GM23338 (cell line): ENCODE measurements at regions not wholly inside any gene's neighbourhood (a gene's known extent, or its start where the extent isn't known, plus 50 kb on each side); places are given as distances from the start of the nearest gene placed in this dataset.

ENCODE experiments used
- ATAC-seq: fragments of 200-7000 bp; cut with Tn5 transposase; 3 replicates; pipeline ENCODE4 v1.9.1; 2020
- DNase-seq: peaks from one replicate; pipeline ENCODE4 v3.0.0-alpha.2; 2015; ENCODE audit warnings: low spot score
- H2AFZ ChIP-seq: fragments of 200-600 bp; sonication (generic); 2 replicates; pipeline ENCODE4 v1.8.0; 2016; ENCODE audit warnings: antibody characterized with exemption, mild to moderate bottlenecking, moderate library complexity
- H3F3A ChIP-seq: fragments of 200-600 bp; sonication (generic); replicated peaks from 2 replicates; pipeline ENCODE4 v1.8.0; 2017; ENCODE audit warnings: antibody characterized with exemption, mixed run types, low read depth
- H3K27ac ChIP-seq: fragments of 200-600 bp; sonication (generic); 2 replicates; pipeline ENCODE4 v1.6.1; 2016; ENCODE audit warnings: low read depth
- H3K27me3 ChIP-seq: fragments of 200-600 bp; sonication (generic); 2 replicates; pipeline ENCODE4 v1.8.0; 2016; ENCODE audit warnings: mild to moderate bottlenecking, mixed run types, moderate library complexity; ENCODE audit not compliant: insufficient read depth
- H3K36me3 ChIP-seq: fragments of 200-600 bp; sonication (generic); 2 replicates; pipeline ENCODE4 v1.8.0; 2016; ENCODE audit warnings: mild to moderate bottlenecking; ENCODE audit not compliant: insufficient read depth
- H3K4me1 ChIP-seq: fragments of 200-600 bp; sonication (generic); 2 replicates; pipeline ENCODE4 v1.8.0; 2016; ENCODE audit warnings: mild to moderate bottlenecking, moderate library complexity; ENCODE audit not compliant: insufficient read depth
- H3K4me2 ChIP-seq: fragments of 200-600 bp; sonication (generic); 2 replicates; pipeline ENCODE4 v1.7.1; 2017; ENCODE audit warnings: mixed run types
- H3K4me3 ChIP-seq: fragments of 200-600 bp; sonication (generic); 2 replicates; pipeline ENCODE4 v1.6.1; 2016; ENCODE audit warnings: mixed run types
- H3K79me2 ChIP-seq: fragments of 200-600 bp; sonication (generic); replicated peaks from 2 replicates; pipeline ENCODE4 v1.8.0; 2017; ENCODE audit warnings: mild to moderate bottlenecking; ENCODE audit not compliant: insufficient read depth
- H3K9me2 ChIP-seq: fragments of 200-600 bp; sonication (generic); 2 replicates; pipeline ENCODE4 v1.8.0; 2017; ENCODE audit not compliant: insufficient read depth
- H4K20me1 ChIP-seq: fragments of 200-600 bp; sonication (generic); replicated peaks from 2 replicates; pipeline ENCODE4 v1.8.0; 2017; ENCODE audit warnings: mild to moderate bottlenecking; ENCODE audit not compliant: insufficient read depth
- H3K27ac Mint-ChIP-seq: 2 replicates; pipeline ENCODE4 v1.8.0; 2020; ENCODE audit warnings: inconsistent platforms, mild to moderate bottlenecking, moderate library complexity, mixed read lengths
- H3K27me3 Mint-ChIP-seq: 3 replicates; pipeline ENCODE4 v1.8.0; 2022; ENCODE audit warnings: low read depth, mild to moderate bottlenecking, moderate library complexity, mixed read lengths, inconsistent platforms; ENCODE audit not compliant: insufficient read depth, poor library complexity
- H3K36me3 Mint-ChIP-seq: 3 replicates; pipeline ENCODE4 v1.8.0; 2021; ENCODE audit warnings: low read depth, mild to moderate bottlenecking, inconsistent platforms, moderate library complexity, mixed read lengths
- H3K4me1 Mint-ChIP-seq: 3 replicates; pipeline ENCODE4 v1.8.0; 2020; ENCODE audit warnings: mild to moderate bottlenecking, inconsistent platforms, mixed read lengths
- H3K4me3 Mint-ChIP-seq: 3 replicates; pipeline ENCODE4 v1.8.0; 2021; ENCODE audit warnings: moderate library complexity, mild to moderate bottlenecking, inconsistent platforms, mixed read lengths
- H3K9me3 Mint-ChIP-seq: 3 replicates; pipeline ENCODE4 v1.8.0; 2020; ENCODE audit warnings: moderate library complexity, mild to moderate bottlenecking, inconsistent platforms, mixed read lengths
- CREB1 ChIP-seq: fragments of 250-450 bp; sonication (Bioruptor Pico); IDR thresholded peaks from 2 replicates; pipeline ENCODE4 v1.5.0; 2020; ENCODE audit warnings: low read depth, mild to moderate bottlenecking, moderate library complexity
- EZH2 ChIP-seq: fragments of 200-600 bp; sonication (generic); IDR thresholded peaks from one replicate; pipeline ENCODE4 v1.8.0; 2017; ENCODE audit warnings: antibody characterized with exemption, mild to moderate bottlenecking, low read depth; ENCODE audit not compliant: unreplicated experiment
- EZH2phosphoT487 ChIP-seq: fragments of 200-600 bp; sonication (generic); IDR thresholded peaks from one replicate; pipeline ENCODE4 v1.8.1; 2018; ENCODE audit warnings: antibody characterized with exemption; ENCODE audit not compliant: unreplicated experiment
- NANOG ChIP-seq: IDR thresholded peaks from 2 replicates; pipeline ENCODE4 v1.6.1; 2016; ENCODE audit warnings: antibody characterized with exemption, borderline replicate concordance
- POLR2AphosphoS5 ChIP-seq: IDR thresholded peaks from 2 replicates; pipeline ENCODE4 v1.6.1; 2016; ENCODE audit warnings: antibody characterized with exemption, low read depth
- ZNF331 ChIP-seq: fragments of 250-450 bp; sonication (Bioruptor Pico); IDR thresholded peaks from 2 replicates; pipeline ENCODE4 v1.5.0; 2020; ENCODE audit warnings: low read depth, mild to moderate bottlenecking, moderate library complexity
- TF ChIP-seq, protein P1 (sequence below): fragments of 250-450 bp; sonication (Bioruptor Pico); IDR thresholded peaks from 2 replicates; pipeline ENCODE4 v1.5.0; 2020; ENCODE audit warnings: mild to moderate bottlenecking, moderate library complexity
- TF ChIP-seq, protein P2 (sequence below): IDR thresholded peaks from 2 replicates; pipeline ENCODE4 v1.6.1; 2016; ENCODE audit warnings: antibody characterized with exemption

DNA sequence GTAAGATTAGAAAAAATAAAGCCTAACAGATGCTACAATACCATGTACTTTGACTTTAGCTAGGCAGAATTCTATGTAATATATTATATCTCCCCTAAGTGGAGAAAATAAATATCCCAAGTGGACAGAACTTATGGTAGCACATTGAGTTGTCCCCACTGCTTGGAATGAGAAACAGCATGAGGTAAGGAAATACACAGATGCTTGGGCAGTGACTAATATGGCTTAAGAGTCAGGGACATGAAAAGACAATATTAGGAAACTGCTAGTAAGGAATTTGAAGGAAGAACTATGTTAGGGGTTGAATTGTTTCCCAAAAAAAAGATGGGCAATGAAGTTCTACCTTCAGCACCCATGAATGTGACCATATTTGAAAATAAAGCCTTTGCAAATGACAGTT, 2265.1 kb downstream of the PCDH7 start (continued):
- TF ChIP-seq, protein P1, sequence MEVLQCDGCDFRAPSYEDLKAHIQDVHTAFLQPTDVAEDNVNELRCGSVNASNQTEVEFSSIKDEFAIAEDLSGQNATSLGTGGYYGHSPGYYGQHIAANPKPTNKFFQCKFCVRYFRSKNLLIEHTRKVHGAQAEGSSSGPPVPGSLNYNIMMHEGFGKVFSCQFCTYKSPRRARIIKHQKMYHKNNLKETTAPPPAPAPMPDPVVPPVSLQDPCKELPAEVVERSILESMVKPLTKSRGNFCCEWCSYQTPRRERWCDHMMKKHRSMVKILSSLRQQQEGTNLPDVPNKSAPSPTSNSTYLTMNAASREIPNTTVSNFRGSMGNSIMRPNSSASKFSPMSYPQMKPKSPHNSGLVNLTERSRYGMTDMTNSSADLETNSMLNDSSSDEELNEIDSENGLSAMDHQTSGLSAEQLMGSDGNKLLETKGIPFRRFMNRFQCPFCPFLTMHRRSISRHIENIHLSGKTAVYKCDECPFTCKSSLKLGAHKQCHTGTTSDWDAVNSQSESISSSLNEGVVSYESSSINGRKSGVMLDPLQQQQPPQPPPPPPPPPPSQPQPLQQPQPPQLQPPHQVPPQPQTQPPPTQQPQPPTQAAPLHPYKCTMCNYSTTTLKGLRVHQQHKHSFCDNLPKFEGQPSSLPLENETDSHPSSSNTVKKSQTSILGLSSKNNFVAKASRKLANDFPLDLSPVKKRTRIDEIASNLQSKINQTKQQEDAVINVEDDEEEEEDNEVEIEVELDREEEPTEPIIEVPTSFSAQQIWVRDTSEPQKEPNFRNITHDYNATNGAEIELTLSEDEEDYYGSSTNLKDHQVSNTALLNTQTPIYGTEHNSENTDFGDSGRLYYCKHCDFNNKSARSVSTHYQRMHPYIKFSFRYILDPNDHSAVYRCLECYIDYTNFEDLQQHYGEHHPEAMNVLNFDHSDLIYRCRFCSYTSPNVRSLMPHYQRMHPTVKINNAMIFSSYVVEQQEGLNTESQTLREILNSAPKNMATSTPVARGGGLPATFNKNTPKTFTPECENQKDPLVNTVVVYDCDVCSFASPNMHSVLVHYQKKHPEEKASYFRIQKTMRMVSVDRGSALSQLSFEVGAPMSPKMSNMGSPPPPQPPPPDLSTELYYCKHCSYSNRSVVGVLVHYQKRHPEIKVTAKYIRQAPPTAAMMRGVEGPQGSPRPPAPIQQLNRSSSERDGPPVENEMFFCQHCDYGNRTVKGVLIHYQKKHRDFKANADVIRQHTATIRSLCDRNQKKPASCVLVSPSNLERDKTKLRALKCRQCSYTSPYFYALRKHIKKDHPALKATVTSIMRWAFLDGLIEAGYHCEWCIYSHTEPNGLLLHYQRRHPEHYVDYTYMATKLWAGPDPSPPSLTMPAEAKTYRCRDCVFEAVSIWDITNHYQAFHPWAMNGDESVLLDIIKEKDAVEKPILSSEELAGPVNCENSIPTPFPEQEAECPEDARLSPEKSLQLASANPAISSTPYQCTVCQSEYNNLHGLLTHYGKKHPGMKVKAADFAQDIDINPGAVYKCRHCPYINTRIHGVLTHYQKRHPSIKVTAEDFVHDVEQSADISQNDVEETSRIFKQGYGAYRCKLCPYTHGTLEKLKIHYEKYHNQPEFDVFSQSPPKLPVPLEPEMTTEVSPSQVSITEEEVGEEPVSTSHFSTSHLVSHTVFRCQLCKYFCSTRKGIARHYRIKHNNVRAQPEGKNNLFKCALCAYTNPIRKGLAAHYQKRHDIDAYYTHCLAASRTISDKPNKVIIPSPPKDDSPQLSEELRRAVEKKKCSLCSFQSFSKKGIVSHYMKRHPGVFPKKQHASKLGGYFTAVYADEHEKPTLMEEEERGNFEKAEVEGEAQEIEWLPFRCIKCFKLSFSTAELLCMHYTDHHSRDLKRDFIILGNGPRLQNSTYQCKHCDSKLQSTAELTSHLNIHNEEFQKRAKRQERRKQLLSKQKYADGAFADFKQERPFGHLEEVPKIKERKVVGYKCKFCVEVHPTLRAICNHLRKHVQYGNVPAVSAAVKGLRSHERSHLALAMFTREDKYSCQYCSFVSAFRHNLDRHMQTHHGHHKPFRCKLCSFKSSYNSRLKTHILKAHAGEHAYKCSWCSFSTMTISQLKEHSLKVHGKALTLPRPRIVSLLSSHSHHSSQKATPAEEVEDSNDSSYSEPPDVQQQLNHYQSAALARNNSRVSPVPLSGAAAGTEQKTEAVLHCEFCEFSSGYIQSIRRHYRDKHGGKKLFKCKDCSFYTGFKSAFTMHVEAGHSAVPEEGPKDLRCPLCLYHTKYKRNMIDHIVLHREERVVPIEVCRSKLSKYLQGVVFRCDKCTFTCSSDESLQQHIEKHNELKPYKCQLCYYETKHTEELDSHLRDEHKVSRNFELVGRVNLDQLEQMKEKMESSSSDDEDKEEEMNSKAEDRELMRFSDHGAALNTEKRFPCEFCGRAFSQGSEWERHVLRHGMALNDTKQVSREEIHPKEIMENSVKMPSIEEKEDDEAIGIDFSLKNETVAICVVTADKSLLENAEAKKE, result no peak
- no peak for TF ChIP-seq NANOG
- TF ChIP-seq EZH2, result no peak

DNA sequence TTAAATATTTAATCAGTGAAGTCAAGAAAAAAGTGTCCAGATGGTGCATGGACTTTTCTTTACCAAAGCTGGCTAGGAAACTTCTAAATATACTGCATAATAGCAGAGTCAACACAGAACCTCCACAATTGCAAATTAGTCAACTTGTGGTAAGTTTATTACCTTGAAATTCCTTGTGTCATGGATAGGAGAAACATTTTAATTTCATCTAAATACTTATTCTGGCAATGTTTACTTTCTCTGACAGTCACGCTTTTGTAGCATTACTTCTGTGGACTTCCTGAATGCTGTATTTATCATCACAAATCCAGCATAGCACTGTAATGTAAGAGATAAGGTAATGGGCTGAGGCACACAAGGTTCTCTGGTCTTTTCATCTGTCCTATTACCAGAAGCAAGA, 2266.1 kb downstream of the PCDH7 start:
- no peak for ATAC-seq
- TF ChIP-seq, protein P1, result no peak
- TF ChIP-seq POLR2AphosphoS5 (no peak), NANOG (no peak), CREB1 (CRISPR knock-in tag) (no peak), EZH2phosphoT487 (no peak), ZNF331 (CRISPR knock-in tag) (no peak)
- TF ChIP-seq, protein P2, sequence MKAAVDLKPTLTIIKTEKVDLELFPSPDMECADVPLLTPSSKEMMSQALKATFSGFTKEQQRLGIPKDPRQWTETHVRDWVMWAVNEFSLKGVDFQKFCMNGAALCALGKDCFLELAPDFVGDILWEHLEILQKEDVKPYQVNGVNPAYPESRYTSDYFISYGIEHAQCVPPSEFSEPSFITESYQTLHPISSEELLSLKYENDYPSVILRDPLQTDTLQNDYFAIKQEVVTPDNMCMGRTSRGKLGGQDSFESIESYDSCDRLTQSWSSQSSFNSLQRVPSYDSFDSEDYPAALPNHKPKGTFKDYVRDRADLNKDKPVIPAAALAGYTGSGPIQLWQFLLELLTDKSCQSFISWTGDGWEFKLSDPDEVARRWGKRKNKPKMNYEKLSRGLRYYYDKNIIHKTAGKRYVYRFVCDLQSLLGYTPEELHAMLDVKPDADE, result no peak

More for the DNA sequence above, 2266.1 kb downstream of the PCDH7 start:
- Mint-ChIP-seq H3K4me1 (no peaks in the 10 kb centered on the region), H3K4me3 (no peak overlapping the region), H3K27ac (no peak overlapping the region), H3K36me3 (no peaks in the 10 kb centered on the region), H3K9me3 (no peaks in the 10 kb centered on the region), H3K27me3 (no peaks in the 10 kb centered on the region)
- H3K4me2 ChIP-seq, result no peak overlapping the region
- H4K20me1 ChIP-seq, result no peaks in the 10 kb centered on the region
- H3K27ac ChIP-seq, result no peak overlapping the region
- no peaks in the 10 kb centered on the region for H3F3A ChIP-seq
- no peaks in the 10 kb centered on the region for H3K9me2 ChIP-seq
- H3K4me3 ChIP-seq, result no peak overlapping the region
- no peaks in the 10 kb centered on the region for H3K4me1 ChIP-seq
- H3K27me3 ChIP-seq, result no peaks in the 10 kb centered on the region
- no peaks in the 10 kb centered on the region for H3K79me2 ChIP-seq
- no peak overlapping the region for H2AFZ ChIP-seq
- no peaks in the 10 kb centered on the region for H3K36me3 ChIP-seq
- DNase-seq, result no peak
